ENCODE measurements at regions not wholly inside any gene's neighbourhood (a gene's known extent, or its start where the extent isn't known, plus 50 kb on each side); places are given as distances from the start of the nearest gene placed in this dataset.

DNA sequence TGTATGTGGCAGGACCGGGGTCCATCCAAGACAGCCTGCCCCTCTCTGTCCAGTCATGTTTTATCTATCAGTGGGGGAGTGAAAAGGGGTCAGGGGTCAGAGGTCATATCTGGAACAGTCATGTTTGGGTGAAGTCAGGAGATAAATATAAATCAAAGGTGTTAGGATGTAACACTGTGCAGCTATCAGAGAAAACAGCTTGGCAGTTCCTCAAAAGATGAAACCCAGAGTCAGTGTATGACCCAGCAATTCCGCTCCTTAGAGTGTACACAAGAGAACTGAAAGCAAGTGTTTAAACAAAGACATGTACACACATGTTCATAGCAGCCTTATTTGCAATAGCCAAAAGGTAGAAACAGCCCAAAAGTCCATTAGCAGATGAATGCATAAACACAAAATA, 361.3 kb downstream of the FOXL1 start:
- TF ChIP-seq GATA2 (IDR thresholded peaks at IDR 0.05; ENCODE audit: low read depth, low read length) (no peak), GATA3 (IDR thresholded peaks at IDR 0.05; ENCODE audit: low read depth, low read length) (no peak)
